ENCODE measurements at regions not wholly inside any gene's neighbourhood (a gene's known extent, or its start where the extent isn't known, plus 50 kb on each side); places are given as distances from the start of the nearest gene placed in this dataset.

DNA sequence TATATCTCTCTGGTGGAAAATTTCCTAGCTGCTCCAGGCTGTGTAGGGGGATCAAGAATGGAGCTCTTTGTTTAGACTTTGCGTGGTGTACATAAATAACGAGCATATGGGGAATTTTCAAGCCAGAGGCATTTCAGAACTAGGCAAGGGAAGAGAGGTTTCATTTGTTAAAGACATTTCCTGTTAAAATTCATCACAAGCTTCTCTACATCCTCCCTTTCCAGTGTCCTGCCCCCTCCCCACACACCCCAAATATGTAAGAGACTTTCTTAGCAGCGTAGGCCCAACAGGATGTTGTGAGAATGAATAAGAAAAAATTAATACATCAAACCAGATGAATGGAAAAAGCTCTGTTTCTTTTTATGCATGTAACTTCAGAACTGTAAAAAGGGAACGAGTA, 150.3 kb downstream of the GPBP1 start:
- no peaks in the 10 kb centered on the region for H3K36me3 Mint-ChIP-seq
- H3K4me3 Mint-ChIP-seq: no peak overlapping the region
- DNase-seq (ENCODE audit: low spot score): no peak
- POLR2A ChIA-PET: no interaction called here
- 0 out of 2 replicates have a peak, but pooled peaks cover 8% of the 10 kb centered on the region for H3K4me1 Mint-ChIP-seq
- H3K27ac Mint-ChIP-seq: no peak overlapping the region
- TF ChIP-seq ESRRA (CRISPR knock-in tag; IDR thresholded peaks at IDR 0.05; ENCODE audit: borderline replicate concordance) (no peak), JUN (CRISPR knock-in tag; IDR thresholded peaks at IDR 0.05) (no peak), SOX15 (CRISPR knock-in tag; IDR thresholded peaks at IDR 0.05) (no peak), ZNF671 (CRISPR knock-in tag; IDR thresholded peaks at IDR 0.05) (no peak), ZNF396 (CRISPR knock-in tag; IDR thresholded peaks at IDR 0.05; ENCODE audit: borderline replicate concordance) (no peak), CBFB (CRISPR knock-in tag; IDR thresholded peaks at IDR 0.05; ENCODE audit: low read depth) (no peak), GRHL2 (CRISPR knock-in tag; IDR thresholded peaks at IDR 0.05; ENCODE audit: insufficient replicate concordance, severe bottlenecking) (no peak), PRRX2 (CRISPR knock-in tag; IDR thresholded peaks at IDR 0.05) (no peak)
- TF ChIP-seq, protein P1, sequence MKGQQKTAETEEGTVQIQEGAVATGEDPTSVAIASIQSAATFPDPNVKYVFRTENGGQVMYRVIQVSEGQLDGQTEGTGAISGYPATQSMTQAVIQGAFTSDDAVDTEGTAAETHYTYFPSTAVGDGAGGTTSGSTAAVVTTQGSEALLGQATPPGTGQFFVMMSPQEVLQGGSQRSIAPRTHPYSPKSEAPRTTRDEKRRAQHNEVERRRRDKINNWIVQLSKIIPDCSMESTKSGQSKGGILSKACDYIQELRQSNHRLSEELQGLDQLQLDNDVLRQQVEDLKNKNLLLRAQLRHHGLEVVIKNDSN (CRISPR knock-in tag; IDR thresholded peaks at IDR 0.05): no peak
- TF ChIP-seq, protein P2, sequence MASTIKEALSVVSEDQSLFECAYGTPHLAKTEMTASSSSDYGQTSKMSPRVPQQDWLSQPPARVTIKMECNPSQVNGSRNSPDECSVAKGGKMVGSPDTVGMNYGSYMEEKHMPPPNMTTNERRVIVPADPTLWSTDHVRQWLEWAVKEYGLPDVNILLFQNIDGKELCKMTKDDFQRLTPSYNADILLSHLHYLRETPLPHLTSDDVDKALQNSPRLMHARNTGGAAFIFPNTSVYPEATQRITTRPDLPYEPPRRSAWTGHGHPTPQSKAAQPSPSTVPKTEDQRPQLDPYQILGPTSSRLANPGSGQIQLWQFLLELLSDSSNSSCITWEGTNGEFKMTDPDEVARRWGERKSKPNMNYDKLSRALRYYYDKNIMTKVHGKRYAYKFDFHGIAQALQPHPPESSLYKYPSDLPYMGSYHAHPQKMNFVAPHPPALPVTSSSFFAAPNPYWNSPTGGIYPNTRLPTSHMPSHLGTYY (CRISPR knock-in tag; IDR thresholded peaks at IDR 0.05): no peak
- TF ChIP-seq, protein P3, sequence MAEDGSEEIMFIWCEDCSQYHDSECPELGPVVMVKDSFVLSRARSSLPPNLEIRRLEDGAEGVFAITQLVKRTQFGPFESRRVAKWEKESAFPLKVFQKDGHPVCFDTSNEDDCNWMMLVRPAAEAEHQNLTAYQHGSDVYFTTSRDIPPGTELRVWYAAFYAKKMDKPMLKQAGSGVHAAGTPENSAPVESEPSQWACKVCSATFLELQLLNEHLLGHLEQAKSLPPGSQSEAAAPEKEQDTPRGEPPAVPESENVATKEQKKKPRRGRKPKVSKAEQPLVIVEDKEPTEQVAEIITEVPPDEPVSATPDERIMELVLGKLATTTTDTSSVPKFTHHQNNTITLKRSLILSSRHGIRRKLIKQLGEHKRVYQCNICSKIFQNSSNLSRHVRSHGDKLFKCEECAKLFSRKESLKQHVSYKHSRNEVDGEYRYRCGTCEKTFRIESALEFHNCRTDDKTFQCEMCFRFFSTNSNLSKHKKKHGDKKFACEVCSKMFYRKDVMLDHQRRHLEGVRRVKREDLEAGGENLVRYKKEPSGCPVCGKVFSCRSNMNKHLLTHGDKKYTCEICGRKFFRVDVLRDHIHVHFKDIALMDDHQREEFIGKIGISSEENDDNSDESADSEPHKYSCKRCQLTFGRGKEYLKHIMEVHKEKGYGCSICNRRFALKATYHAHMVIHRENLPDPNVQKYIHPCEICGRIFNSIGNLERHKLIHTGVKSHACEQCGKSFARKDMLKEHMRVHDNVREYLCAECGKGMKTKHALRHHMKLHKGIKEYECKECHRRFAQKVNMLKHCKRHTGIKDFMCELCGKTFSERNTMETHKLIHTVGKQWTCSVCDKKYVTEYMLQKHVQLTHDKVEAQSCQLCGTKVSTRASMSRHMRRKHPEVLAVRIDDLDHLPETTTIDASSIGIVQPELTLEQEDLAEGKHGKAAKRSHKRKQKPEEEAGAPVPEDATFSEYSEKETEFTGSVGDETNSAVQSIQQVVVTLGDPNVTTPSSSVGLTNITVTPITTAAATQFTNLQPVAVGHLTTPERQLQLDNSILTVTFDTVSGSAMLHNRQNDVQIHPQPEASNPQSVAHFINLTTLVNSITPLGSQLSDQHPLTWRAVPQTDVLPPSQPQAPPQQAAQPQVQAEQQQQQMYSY (CRISPR knock-in tag; IDR thresholded peaks at IDR 0.05): no peak
- TF ChIP-seq, protein P4, sequence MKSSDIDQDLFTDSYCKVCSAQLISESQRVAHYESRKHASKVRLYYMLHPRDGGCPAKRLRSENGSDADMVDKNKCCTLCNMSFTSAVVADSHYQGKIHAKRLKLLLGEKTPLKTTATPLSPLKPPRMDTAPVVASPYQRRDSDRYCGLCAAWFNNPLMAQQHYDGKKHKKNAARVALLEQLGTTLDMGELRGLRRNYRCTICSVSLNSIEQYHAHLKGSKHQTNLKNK (CRISPR knock-in tag; IDR thresholded peaks at IDR 0.05): no peak
- CTCF ChIA-PET: interaction anchor here (1.5 to 1.7 kb wide), 2 partner anchors 14 to 26 kb away, joined by 5 to 8 read pairs; no protein-coding TSS in a partner anchor
- H3K9me3 Mint-ChIP-seq: peaks cover 4% of the 10 kb centered on the region
- no peaks in the 10 kb centered on the region; the same call in 1 of the 2 replicates for H3K27me3 Mint-ChIP-seq (ENCODE audit: low read depth)
- ATAC-seq: no peak

DNA sequence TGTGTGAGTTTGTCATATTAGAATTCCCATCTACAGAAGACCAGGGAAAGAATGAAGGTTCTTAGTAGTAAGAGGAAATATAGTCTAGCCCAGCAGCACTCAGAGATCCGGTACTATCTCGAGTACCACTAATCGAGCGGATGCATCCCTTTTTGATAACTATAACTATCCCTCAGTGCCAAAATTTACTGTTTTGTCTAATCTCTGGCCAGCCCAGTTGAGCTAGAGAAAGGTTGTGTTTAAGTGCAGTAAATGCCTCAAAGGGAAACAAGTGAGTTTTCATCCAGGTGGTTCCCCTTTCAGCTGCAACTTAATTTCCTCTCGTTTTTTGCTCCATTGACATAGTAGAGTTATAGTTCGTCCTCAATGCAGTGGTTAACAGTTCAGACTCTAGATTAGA, 146.7 kb downstream of the GPBP1 start:
- CTCF ChIA-PET: interaction anchor here (2.0 kb wide), 1 partner anchor 18 kb away, joined by 9 read pairs; no protein-coding TSS in a partner anchor
- H3K36me3 Mint-ChIP-seq: no peaks in the 10 kb centered on the region

More for the DNA sequence above, 146.7 kb downstream of the GPBP1 start:
- TF ChIP-seq, protein P5, sequence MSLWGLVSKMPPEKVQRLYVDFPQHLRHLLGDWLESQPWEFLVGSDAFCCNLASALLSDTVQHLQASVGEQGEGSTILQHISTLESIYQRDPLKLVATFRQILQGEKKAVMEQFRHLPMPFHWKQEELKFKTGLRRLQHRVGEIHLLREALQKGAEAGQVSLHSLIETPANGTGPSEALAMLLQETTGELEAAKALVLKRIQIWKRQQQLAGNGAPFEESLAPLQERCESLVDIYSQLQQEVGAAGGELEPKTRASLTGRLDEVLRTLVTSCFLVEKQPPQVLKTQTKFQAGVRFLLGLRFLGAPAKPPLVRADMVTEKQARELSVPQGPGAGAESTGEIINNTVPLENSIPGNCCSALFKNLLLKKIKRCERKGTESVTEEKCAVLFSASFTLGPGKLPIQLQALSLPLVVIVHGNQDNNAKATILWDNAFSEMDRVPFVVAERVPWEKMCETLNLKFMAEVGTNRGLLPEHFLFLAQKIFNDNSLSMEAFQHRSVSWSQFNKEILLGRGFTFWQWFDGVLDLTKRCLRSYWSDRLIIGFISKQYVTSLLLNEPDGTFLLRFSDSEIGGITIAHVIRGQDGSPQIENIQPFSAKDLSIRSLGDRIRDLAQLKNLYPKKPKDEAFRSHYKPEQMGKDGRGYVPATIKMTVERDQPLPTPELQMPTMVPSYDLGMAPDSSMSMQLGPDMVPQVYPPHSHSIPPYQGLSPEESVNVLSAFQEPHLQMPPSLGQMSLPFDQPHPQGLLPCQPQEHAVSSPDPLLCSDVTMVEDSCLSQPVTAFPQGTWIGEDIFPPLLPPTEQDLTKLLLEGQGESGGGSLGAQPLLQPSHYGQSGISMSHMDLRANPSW (CRISPR knock-in tag; conservative IDR thresholded peaks at IDR 0.05; ENCODE audit: low read depth): no peak
- TF ChIP-seq, protein P6, sequence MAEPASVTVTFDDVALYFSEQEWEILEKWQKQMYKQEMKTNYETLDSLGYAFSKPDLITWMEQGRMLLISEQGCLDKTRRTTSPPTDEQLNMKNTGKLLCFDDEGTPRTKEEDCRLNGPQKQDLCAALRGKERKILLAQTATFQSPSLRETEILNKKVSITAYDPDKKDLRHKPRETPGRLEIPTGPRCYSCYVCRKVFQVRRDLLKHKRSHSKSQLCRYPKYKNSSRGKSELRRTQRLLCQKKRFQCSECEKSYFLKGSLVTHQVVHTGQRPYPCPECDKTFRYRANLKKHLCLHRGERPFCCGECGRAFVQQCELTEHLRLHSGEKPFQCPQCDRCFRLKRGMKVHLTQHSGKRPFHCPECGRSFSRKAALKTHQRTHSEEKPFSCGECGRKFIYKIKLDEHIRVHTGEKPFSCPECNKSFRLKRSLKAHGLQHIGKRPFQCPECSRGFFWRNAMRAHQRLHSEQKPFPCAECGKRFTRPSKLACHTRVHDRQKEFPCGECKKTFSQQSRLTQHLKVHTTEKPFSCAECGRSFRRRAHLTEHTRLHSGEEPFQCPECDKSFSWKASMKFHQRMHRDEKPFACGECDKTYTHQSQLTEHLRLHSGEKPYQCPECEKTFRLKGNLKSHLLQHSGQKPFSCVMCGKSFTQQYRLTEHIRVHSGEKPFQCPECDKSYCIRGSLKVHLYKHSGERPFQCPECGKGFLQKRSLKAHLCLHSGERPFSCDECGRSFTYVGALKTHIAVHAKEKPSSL (CRISPR knock-in tag; conservative IDR thresholded peaks at IDR 0.05): no peak
- TF ChIP-seq, protein P7, sequence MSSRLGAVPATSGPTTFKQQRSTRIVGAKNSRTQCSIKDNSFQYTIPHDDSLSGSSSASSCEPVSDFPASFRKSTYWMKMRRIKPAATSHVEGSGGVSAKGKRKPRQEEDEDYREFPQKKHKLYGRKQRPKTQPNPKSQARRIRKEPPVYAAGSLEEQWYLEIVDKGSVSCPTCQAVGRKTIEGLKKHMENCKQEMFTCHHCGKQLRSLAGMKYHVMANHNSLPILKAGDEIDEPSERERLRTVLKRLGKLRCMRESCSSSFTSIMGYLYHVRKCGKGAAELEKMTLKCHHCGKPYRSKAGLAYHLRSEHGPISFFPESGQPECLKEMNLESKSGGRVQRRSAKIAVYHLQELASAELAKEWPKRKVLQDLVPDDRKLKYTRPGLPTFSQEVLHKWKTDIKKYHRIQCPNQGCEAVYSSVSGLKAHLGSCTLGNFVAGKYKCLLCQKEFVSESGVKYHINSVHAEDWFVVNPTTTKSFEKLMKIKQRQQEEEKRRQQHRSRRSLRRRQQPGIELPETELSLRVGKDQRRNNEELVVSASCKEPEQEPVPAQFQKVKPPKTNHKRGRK (CRISPR knock-in tag; IDR thresholded peaks at IDR 0.05; ENCODE audit: borderline replicate concordance): no peak
- no peak for TF ChIP-seq OVOL2 (CRISPR knock-in tag; IDR thresholded peaks at IDR 0.05; ENCODE audit: borderline replicate concordance)
- TF ChIP-seq JAZF1 (CRISPR knock-in tag; IDR thresholded peaks at IDR 0.05): no peak
- TF ChIP-seq, protein P8, sequence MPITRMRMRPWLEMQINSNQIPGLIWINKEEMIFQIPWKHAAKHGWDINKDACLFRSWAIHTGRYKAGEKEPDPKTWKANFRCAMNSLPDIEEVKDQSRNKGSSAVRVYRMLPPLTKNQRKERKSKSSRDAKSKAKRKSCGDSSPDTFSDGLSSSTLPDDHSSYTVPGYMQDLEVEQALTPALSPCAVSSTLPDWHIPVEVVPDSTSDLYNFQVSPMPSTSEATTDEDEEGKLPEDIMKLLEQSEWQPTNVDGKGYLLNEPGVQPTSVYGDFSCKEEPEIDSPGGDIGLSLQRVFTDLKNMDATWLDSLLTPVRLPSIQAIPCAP (CRISPR knock-in tag; IDR thresholded peaks at IDR 0.05): no peak
- no peak for TF ChIP-seq JUN (CRISPR knock-in tag; IDR thresholded peaks at IDR 0.05)
- Mint-ChIP-seq H3K9me3 (no peaks in the 10 kb centered on the region), H3K27ac (no peak overlapping the region), H3K4me1 (0 out of 2 replicates have a peak, but pooled peaks cover 8% of the 10 kb centered on the region), H3K27me3 (ENCODE audit: low read depth) (no peaks in the 10 kb centered on the region), H3K4me3 (no peak overlapping the region)
- ATAC-seq (no peak), DNase-seq (ENCODE audit: low spot score) (no peak)
- POLR2A ChIA-PET: no interaction called here

Measured in WTC11 (cell line).